OCI-LY1 (cell line): ENCODE measurements at regions not wholly inside any gene's neighbourhood (a gene's known extent, or its start where the extent isn't known, plus 50 kb on each side); places are given as distances from the start of the nearest gene placed in this dataset.

Experiments
- H2AFZ ChIP-seq: fragments of 200-600 bp; sonication (generic), shearing (Covaris generic); 2 replicates; pipeline ENCODE4 v1.6.0; 2014; ENCODE audit warnings: antibody characterized with exemption, mild to moderate bottlenecking, low read length
- H3F3A ChIP-seq: fragments of 200-600 bp; sonication (generic), shearing (Covaris generic); 2 replicates; pipeline ENCODE4 v1.6.0; 2014; ENCODE audit warnings: mild to moderate bottlenecking, antibody characterized with exemption, low read length, moderate library complexity; ENCODE audit not compliant: insufficient read depth
- H3K27ac ChIP-seq: fragments of 200-600 bp; sonication (generic); 2 replicates; pipeline ENCODE4 v1.5.1; 2014; ENCODE audit warnings: low read length, mixed run types, mild to moderate bottlenecking, low read depth; ENCODE audit not compliant: poor library complexity, severe bottlenecking
- H3K27me3 ChIP-seq: fragments of 200-600 bp; sonication (generic); 2 replicates; pipeline ENCODE4 v1.6.0; 2014; ENCODE audit warnings: antibody characterized with exemption, mild to moderate bottlenecking, low read length, moderate library complexity; ENCODE audit not compliant: insufficient read depth
- H3K36me3 ChIP-seq: fragments of 200-600 bp; sonication (generic); 2 replicates; pipeline ENCODE4 v1.6.1; 2014; ENCODE audit warnings: mild to moderate bottlenecking, antibody characterized with exemption, low read length, moderate library complexity, mixed read lengths; ENCODE audit not compliant: insufficient read depth
- H3K4me1 ChIP-seq: fragments of 200-600 bp; sonication (generic); 2 replicates; pipeline ENCODE4 v1.5.1; 2014; ENCODE audit warnings: mild to moderate bottlenecking, low read length, moderate library complexity; ENCODE audit not compliant: insufficient read depth, severe bottlenecking
- H3K4me2 ChIP-seq: fragments of 200-600 bp; sonication (generic), shearing (Covaris generic); 2 replicates; pipeline ENCODE4 v1.6.1; 2014; ENCODE audit warnings: low read length
- H3K4me3 ChIP-seq: fragments of 200-600 bp; sonication (generic); 2 replicates; pipeline ENCODE4 v1.5.1; 2014; ENCODE audit warnings: low read length, low read depth, mild to moderate bottlenecking, mixed read lengths; ENCODE audit not compliant: poor library complexity, severe bottlenecking
- H3K79me2 ChIP-seq: fragments of 200-600 bp; shearing (Covaris generic); 2 replicates; pipeline ENCODE4 v1.6.1; 2016; ENCODE audit warnings: mixed run types, low read length, mixed read lengths; ENCODE audit not compliant: insufficient read depth
- H3K9ac ChIP-seq: fragments of 200-600 bp; sonication (generic), shearing (Covaris generic); 2 replicates; pipeline ENCODE4 v1.6.1; 2014; ENCODE audit warnings: mild to moderate bottlenecking, low read length, mixed read lengths
- H3K9me2 ChIP-seq: fragments of 200-600 bp; sonication (generic), shearing (Covaris generic); 2 replicates; pipeline ENCODE4 v1.6.1; 2014; ENCODE audit warnings: low read depth, mild to moderate bottlenecking, low read length, mixed read lengths
- H3K9me3 ChIP-seq: fragments of 200-600 bp; shearing (Covaris generic); 2 replicates; pipeline ENCODE4 v1.6.1; 2014; ENCODE audit warnings: low read length, mixed read lengths
- H4K20me1 ChIP-seq: fragments of 200-600 bp; sonication (generic), shearing (Covaris generic); 2 replicates; pipeline ENCODE4 v1.6.0; 2016; ENCODE audit warnings: mild to moderate bottlenecking, low read length; ENCODE audit not compliant: insufficient read depth
- EZH2 ChIP-seq: fragments of 200-600 bp; sonication (generic), shearing (Covaris generic); IDR thresholded peaks from 2 replicates; pipeline ENCODE4 v1.8.0; 2017; ENCODE audit warnings: borderline replicate concordance, mixed run types, mild to moderate bottlenecking, antibody characterized with exemption, low read length, moderate library complexity, mixed read lengths
- TF ChIP-seq, protein P1 (sequence below): fragments of 200-600 bp; sonication (generic), shearing (Covaris generic); IDR thresholded peaks from 2 replicates; pipeline ENCODE4 v1.5.1; 2017; ENCODE audit warnings: mild to moderate bottlenecking, antibody characterized with exemption, low read length, moderate library complexity, mixed read lengths

DNA sequence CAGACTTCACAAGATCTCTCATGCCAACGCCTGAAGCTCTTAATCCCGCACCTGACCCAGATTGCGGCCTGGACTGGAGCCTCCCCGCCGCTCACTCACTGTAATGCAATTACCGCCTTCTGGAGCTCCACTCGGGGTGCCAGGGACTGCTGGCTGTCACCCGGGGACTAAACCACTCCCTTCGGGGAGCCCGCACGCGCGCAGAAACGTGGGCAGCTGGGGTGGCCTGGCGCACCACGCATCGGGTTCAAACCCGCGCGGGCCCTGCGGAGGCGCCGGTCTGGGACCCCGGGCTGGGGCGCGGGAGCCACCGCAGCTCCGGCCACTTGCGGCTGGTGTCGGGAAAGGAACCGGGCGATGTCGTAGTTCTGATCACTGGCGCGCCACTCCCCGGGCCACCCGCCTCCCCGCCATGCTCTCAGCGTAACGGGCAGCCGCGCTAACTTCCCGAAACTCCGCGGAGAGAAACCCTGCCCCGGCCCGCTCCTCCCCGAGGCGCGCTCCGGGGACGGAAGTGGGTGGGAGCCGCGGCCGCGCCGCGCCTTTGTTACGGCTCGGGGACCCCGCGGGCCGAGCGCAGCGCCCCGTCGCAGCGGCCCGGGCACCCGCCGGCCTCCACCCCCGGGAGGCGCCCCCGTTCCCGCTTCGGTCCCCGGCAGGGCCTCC lies 100.3 kb upstream of the SVIL start:
- Histone ChIP-seq H3K9ac (no peak overlapping the region), H3K36me3 (no peaks in the 10 kb centered on the region), H3K9me2 (no peaks in the 10 kb centered on the region), H3K4me1 (no peaks in the 10 kb centered on the region), H3K79me2 (no peaks in the 10 kb centered on the region), H3K4me2 (no peak overlapping the region), H3K27ac (no peak overlapping the region), H3K4me3 (no peak overlapping the region), H3K27me3 (no peaks in the 10 kb centered on the region), H3K9me3 (no peaks in the 10 kb centered on the region), H4K20me1 (no peaks in the 10 kb centered on the region), H2AFZ (no peak overlapping the region), H3F3A (no peaks in the 10 kb centered on the region)
- no peak for TF ChIP-seq EZH2
- TF ChIP-seq, protein P1, sequence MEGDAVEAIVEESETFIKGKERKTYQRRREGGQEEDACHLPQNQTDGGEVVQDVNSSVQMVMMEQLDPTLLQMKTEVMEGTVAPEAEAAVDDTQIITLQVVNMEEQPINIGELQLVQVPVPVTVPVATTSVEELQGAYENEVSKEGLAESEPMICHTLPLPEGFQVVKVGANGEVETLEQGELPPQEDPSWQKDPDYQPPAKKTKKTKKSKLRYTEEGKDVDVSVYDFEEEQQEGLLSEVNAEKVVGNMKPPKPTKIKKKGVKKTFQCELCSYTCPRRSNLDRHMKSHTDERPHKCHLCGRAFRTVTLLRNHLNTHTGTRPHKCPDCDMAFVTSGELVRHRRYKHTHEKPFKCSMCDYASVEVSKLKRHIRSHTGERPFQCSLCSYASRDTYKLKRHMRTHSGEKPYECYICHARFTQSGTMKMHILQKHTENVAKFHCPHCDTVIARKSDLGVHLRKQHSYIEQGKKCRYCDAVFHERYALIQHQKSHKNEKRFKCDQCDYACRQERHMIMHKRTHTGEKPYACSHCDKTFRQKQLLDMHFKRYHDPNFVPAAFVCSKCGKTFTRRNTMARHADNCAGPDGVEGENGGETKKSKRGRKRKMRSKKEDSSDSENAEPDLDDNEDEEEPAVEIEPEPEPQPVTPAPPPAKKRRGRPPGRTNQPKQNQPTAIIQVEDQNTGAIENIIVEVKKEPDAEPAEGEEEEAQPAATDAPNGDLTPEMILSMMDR, result no peak

GRCh38 chr10:29734640-29734961 lies 99.8 kb upstream of the SVIL start:
- no peak overlapping the region for H3K4me2 ChIP-seq
- no peak overlapping the region for H3K4me3 ChIP-seq
- no peak overlapping the region for H2AFZ ChIP-seq
- no peak overlapping the region for H3K27ac ChIP-seq
- H3K79me2 ChIP-seq, result no peaks in the 10 kb centered on the region
- H3K36me3 ChIP-seq, result no peaks in the 10 kb centered on the region
- H3F3A ChIP-seq, result no peaks in the 10 kb centered on the region
- no peak for TF ChIP-seq EZH2
- TF ChIP-seq, protein P1, result no peak
- no peak overlapping the region for H3K9ac ChIP-seq
- no peaks in the 10 kb centered on the region for H3K9me2 ChIP-seq
- no peaks in the 10 kb centered on the region for H4K20me1 ChIP-seq
- H3K4me1 ChIP-seq, result no peaks in the 10 kb centered on the region
- H3K9me3 ChIP-seq, result no peaks in the 10 kb centered on the region
- H3K27me3 ChIP-seq, result no peaks in the 10 kb centered on the region

DNA sequence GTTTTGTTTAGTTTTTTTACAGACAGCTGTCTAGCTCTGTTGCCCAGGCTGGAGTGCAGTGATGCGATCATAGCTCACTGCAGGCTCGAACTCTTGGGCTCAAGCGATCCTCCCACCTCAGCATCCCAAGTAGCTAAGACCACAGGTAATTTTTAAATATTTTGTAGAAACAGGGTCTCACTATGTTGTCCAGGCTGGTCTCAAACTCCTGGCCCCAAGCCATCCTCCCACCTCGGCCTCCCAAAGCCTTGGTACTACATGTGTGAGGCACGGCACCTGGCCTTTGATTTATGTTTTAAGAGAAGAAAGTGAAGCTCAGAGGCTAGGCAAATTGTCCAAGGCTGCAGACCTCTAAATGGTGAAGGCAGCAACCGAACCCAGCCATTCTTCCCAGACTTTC lies 98.6 kb upstream of the SVIL start:
- no peaks in the 10 kb centered on the region for H3K27me3 ChIP-seq
- no peak overlapping the region for H3K4me3 ChIP-seq
- no peak for TF ChIP-seq EZH2
- TF ChIP-seq, protein P1, result no peak
- no peaks in the 10 kb centered on the region for H3K9me3 ChIP-seq
- H3K36me3 ChIP-seq, result no peaks in the 10 kb centered on the region
- no peak overlapping the region for H2AFZ ChIP-seq
- no peaks in the 10 kb centered on the region for H3K9me2 ChIP-seq
- H3K9ac ChIP-seq, result no peak overlapping the region
- H4K20me1 ChIP-seq, result no peaks in the 10 kb centered on the region
- H3K79me2 ChIP-seq, result no peaks in the 10 kb centered on the region
- H3K27ac ChIP-seq, result no peak overlapping the region
- no peak overlapping the region for H3K4me2 ChIP-seq
- H3K4me1 ChIP-seq, result no peaks in the 10 kb centered on the region
- no peaks in the 10 kb centered on the region for H3F3A ChIP-seq
